ENCODE measurements at regions not wholly inside any gene's neighbourhood (a gene's known extent, or its start where the extent isn't known, plus 50 kb on each side); places are given as distances from the start of the nearest gene placed in this dataset.

DNA sequence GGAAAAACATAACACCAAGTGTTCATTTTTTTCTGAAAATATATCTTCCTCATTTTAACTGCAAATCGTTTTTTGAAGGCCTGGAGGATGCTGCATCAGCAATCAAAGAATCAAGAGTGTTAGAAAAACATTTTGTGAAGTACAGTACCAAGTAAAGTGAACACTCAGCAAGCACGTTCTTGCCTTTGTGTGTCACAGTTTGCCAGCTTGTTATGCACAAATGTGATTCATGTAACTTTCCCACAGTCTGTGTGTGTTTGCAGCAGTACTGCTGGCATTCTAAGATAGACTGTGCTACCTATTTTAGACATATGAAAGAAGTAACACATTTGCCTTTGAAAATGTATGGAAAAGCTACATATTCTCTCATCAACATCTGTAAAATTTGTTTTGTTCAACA is 1617.7 kb downstream of the RPA4 start:
- TF ChIP-seq FOXM1 (IDR thresholded peaks at IDR 0.05; ENCODE audit: borderline replicate concordance, low read depth) (no peak), NFIC (IDR thresholded peaks at IDR 0.05) (no peak), CEBPB (IDR thresholded peaks at IDR 0.05) (no peak), YY1 (IDR thresholded peaks at IDR 0.05; ENCODE audit: low read depth) (no peak), EGR1 (IDR thresholded peaks at IDR 0.05) (no peak), CREB1 (IDR thresholded peaks at IDR 0.05; ENCODE audit: low read depth) (no peak), TEAD4 (IDR thresholded peaks at IDR 0.05) (no peak), RAD21 (IDR thresholded peaks at IDR 0.05; ENCODE audit: low read depth) (no peak)
- TF ChIP-seq, protein P1, sequence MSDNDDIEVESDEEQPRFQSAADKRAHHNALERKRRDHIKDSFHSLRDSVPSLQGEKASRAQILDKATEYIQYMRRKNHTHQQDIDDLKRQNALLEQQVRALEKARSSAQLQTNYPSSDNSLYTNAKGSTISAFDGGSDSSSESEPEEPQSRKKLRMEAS (IDR thresholded peaks at IDR 0.05), result no peak

DNA sequence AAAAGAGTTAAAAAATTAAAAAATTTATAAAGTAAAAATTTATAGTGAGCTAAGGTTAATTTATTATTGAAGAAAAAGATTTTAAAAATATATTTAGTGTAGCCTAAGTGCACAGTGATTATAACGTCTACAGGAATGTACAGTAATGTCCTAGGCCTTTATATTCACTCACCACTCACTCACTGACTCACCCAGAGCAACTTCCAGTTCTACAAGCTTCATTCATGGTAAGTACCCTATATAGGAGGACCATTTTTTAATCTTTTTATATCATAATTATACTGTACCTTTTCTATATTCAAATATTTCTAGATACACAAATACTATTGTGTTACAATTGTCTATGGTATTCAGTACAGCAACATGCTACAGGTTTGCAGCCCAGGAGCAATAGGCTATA is 1623.2 kb downstream of the RPA4 start:
- no peak for TF ChIP-seq FOXM1 (IDR thresholded peaks at IDR 0.05; ENCODE audit: borderline replicate concordance, low read depth)
- TF ChIP-seq CREB1 (IDR thresholded peaks at IDR 0.05; ENCODE audit: low read depth), result no peak
- TF ChIP-seq ZBTB7A (IDR thresholded peaks at IDR 0.05; ENCODE audit: low read depth), result no peak
- TF ChIP-seq CEBPB (IDR thresholded peaks at IDR 0.05), result no peak
- TF ChIP-seq, protein P1 (IDR thresholded peaks at IDR 0.05), result no peak
- TF ChIP-seq TAF1 (IDR thresholded peaks at IDR 0.05; ENCODE audit: low read depth), result no peak
- TF ChIP-seq RAD21 (IDR thresholded peaks at IDR 0.05; ENCODE audit: low read depth), result no peak
- TF ChIP-seq NFIC (IDR thresholded peaks at IDR 0.05), result no peak
- TF ChIP-seq TEAD4 (IDR thresholded peaks at IDR 0.05), result no peak
- TF ChIP-seq, protein P2, sequence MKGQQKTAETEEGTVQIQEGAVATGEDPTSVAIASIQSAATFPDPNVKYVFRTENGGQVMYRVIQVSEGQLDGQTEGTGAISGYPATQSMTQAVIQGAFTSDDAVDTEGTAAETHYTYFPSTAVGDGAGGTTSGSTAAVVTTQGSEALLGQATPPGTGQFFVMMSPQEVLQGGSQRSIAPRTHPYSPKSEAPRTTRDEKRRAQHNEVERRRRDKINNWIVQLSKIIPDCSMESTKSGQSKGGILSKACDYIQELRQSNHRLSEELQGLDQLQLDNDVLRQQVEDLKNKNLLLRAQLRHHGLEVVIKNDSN (IDR thresholded peaks at IDR 0.05), result no peak
- TF ChIP-seq EGR1 (IDR thresholded peaks at IDR 0.05), result no peak
- TF ChIP-seq EP300 (IDR thresholded peaks at IDR 0.05; ENCODE audit: borderline replicate concordance), result no peak
- no peak for TF ChIP-seq TCF12 (IDR thresholded peaks at IDR 0.05; ENCODE audit: low read depth)
- TF ChIP-seq, protein P3, sequence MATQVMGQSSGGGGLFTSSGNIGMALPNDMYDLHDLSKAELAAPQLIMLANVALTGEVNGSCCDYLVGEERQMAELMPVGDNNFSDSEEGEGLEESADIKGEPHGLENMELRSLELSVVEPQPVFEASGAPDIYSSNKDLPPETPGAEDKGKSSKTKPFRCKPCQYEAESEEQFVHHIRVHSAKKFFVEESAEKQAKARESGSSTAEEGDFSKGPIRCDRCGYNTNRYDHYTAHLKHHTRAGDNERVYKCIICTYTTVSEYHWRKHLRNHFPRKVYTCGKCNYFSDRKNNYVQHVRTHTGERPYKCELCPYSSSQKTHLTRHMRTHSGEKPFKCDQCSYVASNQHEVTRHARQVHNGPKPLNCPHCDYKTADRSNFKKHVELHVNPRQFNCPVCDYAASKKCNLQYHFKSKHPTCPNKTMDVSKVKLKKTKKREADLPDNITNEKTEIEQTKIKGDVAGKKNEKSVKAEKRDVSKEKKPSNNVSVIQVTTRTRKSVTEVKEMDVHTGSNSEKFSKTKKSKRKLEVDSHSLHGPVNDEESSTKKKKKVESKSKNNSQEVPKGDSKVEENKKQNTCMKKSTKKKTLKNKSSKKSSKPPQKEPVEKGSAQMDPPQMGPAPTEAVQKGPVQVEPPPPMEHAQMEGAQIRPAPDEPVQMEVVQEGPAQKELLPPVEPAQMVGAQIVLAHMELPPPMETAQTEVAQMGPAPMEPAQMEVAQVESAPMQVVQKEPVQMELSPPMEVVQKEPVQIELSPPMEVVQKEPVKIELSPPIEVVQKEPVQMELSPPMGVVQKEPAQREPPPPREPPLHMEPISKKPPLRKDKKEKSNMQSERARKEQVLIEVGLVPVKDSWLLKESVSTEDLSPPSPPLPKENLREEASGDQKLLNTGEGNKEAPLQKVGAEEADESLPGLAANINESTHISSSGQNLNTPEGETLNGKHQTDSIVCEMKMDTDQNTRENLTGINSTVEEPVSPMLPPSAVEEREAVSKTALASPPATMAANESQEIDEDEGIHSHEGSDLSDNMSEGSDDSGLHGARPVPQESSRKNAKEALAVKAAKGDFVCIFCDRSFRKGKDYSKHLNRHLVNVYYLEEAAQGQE (IDR thresholded peaks at IDR 0.05; ENCODE audit: low read depth), result no peak
- TF ChIP-seq YY1 (IDR thresholded peaks at IDR 0.05; ENCODE audit: low read depth), result no peak

DNA sequence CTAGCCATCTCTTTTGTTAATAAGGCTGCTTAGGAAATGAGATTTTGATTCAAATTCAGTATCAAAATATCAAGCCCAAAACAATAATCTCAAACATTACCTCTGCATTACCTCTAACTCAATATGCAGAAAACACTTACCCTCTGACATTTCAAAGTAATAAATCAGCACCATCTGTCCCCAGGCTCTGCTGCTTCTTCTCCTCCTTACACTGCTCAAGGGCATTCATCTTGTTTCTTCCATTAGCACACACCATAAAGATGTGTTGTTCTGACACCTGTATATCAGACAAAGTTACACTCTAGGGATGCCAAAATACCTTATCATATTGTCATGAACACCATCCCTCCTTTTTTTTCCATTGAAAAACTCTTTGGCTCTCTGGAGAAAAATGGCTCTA is 1630.3 kb downstream of the RPA4 start:
- TF ChIP-seq YY1 (IDR thresholded peaks at IDR 0.05; ENCODE audit: low read depth) (no peak), NFIC (IDR thresholded peaks at IDR 0.05) (no peak)

DNA sequence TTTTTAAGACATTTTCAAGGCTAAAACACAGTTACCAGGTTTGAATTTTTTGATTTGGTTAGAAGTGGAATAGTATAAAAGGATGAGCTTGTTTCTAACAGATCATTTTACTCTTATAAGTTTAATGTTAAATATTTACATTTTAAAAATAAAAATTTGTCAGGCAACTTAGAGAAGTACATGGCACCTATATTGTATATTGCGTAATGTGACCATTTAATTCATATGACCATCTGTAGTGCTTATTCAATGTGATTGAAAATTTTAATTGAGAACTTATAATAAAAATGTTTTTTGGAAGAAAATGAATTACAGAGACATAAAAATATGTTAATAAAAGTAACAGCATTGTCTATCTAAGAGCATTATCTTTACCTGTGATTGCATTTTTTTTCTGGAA is 1632.4 kb downstream of the RPA4 start:
- TF ChIP-seq, protein P2 (IDR thresholded peaks at IDR 0.05), result no peak
- no peak for TF ChIP-seq FOXM1 (IDR thresholded peaks at IDR 0.05; ENCODE audit: borderline replicate concordance, low read depth)
- TF ChIP-seq CREB1 (IDR thresholded peaks at IDR 0.05; ENCODE audit: low read depth), result no peak
- TF ChIP-seq ZBTB7A (IDR thresholded peaks at IDR 0.05; ENCODE audit: low read depth), result no peak
- no peak for TF ChIP-seq TEAD4 (IDR thresholded peaks at IDR 0.05)
- TF ChIP-seq EGR1 (IDR thresholded peaks at IDR 0.05), result no peak
- TF ChIP-seq NFIC (IDR thresholded peaks at IDR 0.05), result no peak
- no peak for TF ChIP-seq RAD21 (IDR thresholded peaks at IDR 0.05; ENCODE audit: low read depth)
- TF ChIP-seq TCF12 (IDR thresholded peaks at IDR 0.05; ENCODE audit: low read depth), result no peak
- TF ChIP-seq, protein P1 (IDR thresholded peaks at IDR 0.05), result no peak
- no peak for TF ChIP-seq EP300 (IDR thresholded peaks at IDR 0.05; ENCODE audit: borderline replicate concordance)
- TF ChIP-seq, protein P3 (IDR thresholded peaks at IDR 0.05; ENCODE audit: low read depth), result no peak
- no peak for TF ChIP-seq CEBPB (IDR thresholded peaks at IDR 0.05)
- no peak for TF ChIP-seq YY1 (IDR thresholded peaks at IDR 0.05; ENCODE audit: low read depth)
- no peak for TF ChIP-seq TAF1 (IDR thresholded peaks at IDR 0.05; ENCODE audit: low read depth)

DNA sequence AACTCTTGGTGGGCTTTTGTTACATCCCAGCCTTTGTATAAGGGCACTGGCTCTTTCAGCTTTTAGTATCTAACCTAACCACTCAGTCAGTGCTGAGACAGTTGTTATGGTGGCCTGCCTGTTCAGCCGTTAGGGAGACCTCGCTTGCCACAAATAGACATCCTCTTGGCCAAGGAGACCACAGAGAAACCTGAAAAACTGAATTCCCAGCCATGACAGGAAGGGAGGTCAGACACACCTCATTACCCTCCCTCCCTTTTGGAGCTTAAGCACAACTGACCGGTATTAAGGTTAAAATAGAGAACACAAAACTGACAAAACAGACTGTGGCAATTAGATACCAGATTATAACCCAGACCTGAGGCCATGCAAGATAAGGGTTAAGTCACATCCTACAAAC is 1639.3 kb downstream of the RPA4 start:
- no peak for TF ChIP-seq NFIC (IDR thresholded peaks at IDR 0.05)
- no peak for TF ChIP-seq RAD21 (IDR thresholded peaks at IDR 0.05; ENCODE audit: low read depth)
- no peak for TF ChIP-seq TEAD4 (IDR thresholded peaks at IDR 0.05)
- no peak for TF ChIP-seq EGR1 (IDR thresholded peaks at IDR 0.05)
- TF ChIP-seq, protein P3 (IDR thresholded peaks at IDR 0.05; ENCODE audit: low read depth), result no peak
- TF ChIP-seq, protein P1 (IDR thresholded peaks at IDR 0.05), result no peak
- TF ChIP-seq YY1 (IDR thresholded peaks at IDR 0.05; ENCODE audit: low read depth), result no peak
- no peak for TF ChIP-seq ZBTB7A (IDR thresholded peaks at IDR 0.05; ENCODE audit: low read depth)
- TF ChIP-seq FOXM1 (IDR thresholded peaks at IDR 0.05; ENCODE audit: borderline replicate concordance, low read depth), result no peak
- TF ChIP-seq TCF12 (IDR thresholded peaks at IDR 0.05; ENCODE audit: low read depth), result no peak
- no peak for TF ChIP-seq CREB1 (IDR thresholded peaks at IDR 0.05; ENCODE audit: low read depth)
- TF ChIP-seq EP300 (IDR thresholded peaks at IDR 0.05; ENCODE audit: borderline replicate concordance), result no peak
- TF ChIP-seq, protein P2 (IDR thresholded peaks at IDR 0.05), result no peak
- no peak for TF ChIP-seq TAF1 (IDR thresholded peaks at IDR 0.05; ENCODE audit: low read depth)
- TF ChIP-seq CEBPB (IDR thresholded peaks at IDR 0.05), result no peak

Data from Ishikawa (cell line).